PC-3 (cell line): ENCODE measurements at regions not wholly inside any gene's neighbourhood (a gene's known extent, or its start where the extent isn't known, plus 50 kb on each side); places are given as distances from the start of the nearest gene placed in this dataset.

ENCODE experiments used
- ATAC-seq: fragments of 200-7000 bp; cut with Tn5 transposase; 2 replicates; pipeline ENCODE4 v1.9.1; 2020; ENCODE audit warnings: mild to moderate bottlenecking, moderate library complexity
- BruUV-seq: library from RNA; stranded (reverse); fragments of 400-500 nt; replicated peaks from 2 replicates; lab custom pipeline; 2021; lab: Mats Ljungman, UMichigan
- CTCF ChIA-PET: fragments of 300-600 bp; sonication (Branson Sonifier 250); formaldehyde crosslinking; loops from one replicate; lab custom pipeline; 2022; ENCODE audit warnings: antibody characterized with exemption; lab: Charles Lee
- POLR2A ChIA-PET: fragments of 300-600 bp; sonication (Branson Sonifier 250); formaldehyde crosslinking; loops from one replicate; lab custom pipeline; 2022; ENCODE audit warnings: antibody characterized with exemption; ENCODE audit not compliant: unreplicated experiment; lab: Charles Lee
- DNase-seq: peaks from one replicate; pipeline ENCODE4 v3.0.0-alpha.2; 2015
- H2AFZ ChIP-seq: fragments of 300-600 bp; sonication (generic); 2 replicates; pipeline ENCODE4 v1.6.0; 2016; ENCODE audit warnings: antibody characterized with exemption, low read length
- H3F3A ChIP-seq: fragments of 300-600 bp; sonication (generic); one replicate; pipeline ENCODE4 v1.6.0; 2017; ENCODE audit warnings: antibody characterized with exemption, low read length, control low read depth, mild to moderate bottlenecking; ENCODE audit not compliant: unreplicated experiment
- H3K27ac ChIP-seq: fragments of 300-600 bp; sonication (generic); 2 replicates; pipeline ENCODE4 v1.5.1; 2016; ENCODE audit warnings: mild to moderate bottlenecking, low read length
- H3K27me3 ChIP-seq: fragments of 300-600 bp; sonication (generic); 2 replicates; pipeline ENCODE4 v1.6.1; 2016; ENCODE audit warnings: low read length, mixed read lengths
- H3K36me3 ChIP-seq: fragments of 300-600 bp; sonication (generic); 2 replicates; pipeline ENCODE4 v1.6.1; 2016; ENCODE audit warnings: low read depth, mixed run types, low read length, mixed read lengths
- H3K4me1 ChIP-seq: fragments of 300-600 bp; sonication (generic); 2 replicates; pipeline ENCODE4 v1.5.1; 2016; ENCODE audit warnings: low read length; ENCODE audit not compliant: insufficient read depth
- H3K4me2 ChIP-seq: fragments of 300-600 bp; sonication (generic); 2 replicates; pipeline ENCODE4 v1.6.0; 2016; ENCODE audit warnings: low read length
- H3K4me3 ChIP-seq: fragments of 300-600 bp; sonication (generic); 2 replicates; pipeline ENCODE4 v1.5.1; 2016; ENCODE audit warnings: mild to moderate bottlenecking, low read length, mixed read lengths
- H3K79me2 ChIP-seq: fragments of 300-600 bp; sonication (generic); 2 replicates; pipeline ENCODE4 v1.6.1; 2017; ENCODE audit warnings: low read length, mixed read lengths
- H3K9ac ChIP-seq: fragments of 300-600 bp; sonication (generic); 2 replicates; pipeline ENCODE4 v1.6.0; 2016; ENCODE audit warnings: mild to moderate bottlenecking, low read length
- H3K9me2 ChIP-seq: fragments of 300-600 bp; sonication (generic); replicated peaks from 2 replicates; pipeline ENCODE4 v1.6.1; 2016; ENCODE audit warnings: mixed run types, low read length, mixed read lengths
- H3K9me3 ChIP-seq: fragments of 300-600 bp; sonication (generic); 2 replicates; pipeline ENCODE4 v1.6.1; 2016; ENCODE audit warnings: low read length, mixed read lengths
- H4K20me1 ChIP-seq: fragments of 300-600 bp; sonication (generic); 2 replicates; pipeline ENCODE4 v1.6.1; 2016; ENCODE audit warnings: low read length, mixed read lengths
- CTCF ChIP-seq: fragments of 300-600 bp; sonication (generic); conservative IDR thresholded peaks from 2 replicates; pipeline ENCODE4 v1.5.1; 2017; ENCODE audit warnings: antibody characterized with exemption, low read depth, mild to moderate bottlenecking, low read length
- EZH2 ChIP-seq: fragments of 300-600 bp; sonication (generic); IDR thresholded peaks from one replicate; pipeline ENCODE4 v1.6.1; 2017; ENCODE audit warnings: antibody characterized with exemption, mild to moderate bottlenecking, low read length; ENCODE audit not compliant: unreplicated experiment
- EZH2phosphoT487 ChIP-seq: fragments of 300-600 bp; sonication (generic); IDR thresholded peaks from 2 replicates; pipeline ENCODE4 v1.6.1; 2018; ENCODE audit warnings: mild to moderate bottlenecking, antibody characterized with exemption, low read length, borderline replicate concordance
- intact Hi-C: fragments of 100-400 bp; cut with micrococcal nuclease; formaldehyde crosslinking; loops from 2 replicates; pipeline ENCODE4 v1.9.0; 2023

GRCh38 chr15:93570527-93570926, 481.5 kb upstream of the RGMA start:
- H3F3A ChIP-seq = no peaks in the 10 kb centered on the region
- H3K9ac ChIP-seq = no peak overlapping the region
- no peaks in the 10 kb centered on the region for H3K9me2 ChIP-seq
- ATAC-seq (no peak), DNase-seq (no peak)
- H3K4me2 ChIP-seq = no peak overlapping the region
- no peaks in the 10 kb centered on the region for H3K79me2 ChIP-seq
- H4K20me1 ChIP-seq = no peaks in the 10 kb centered on the region
- intact Hi-C loops = no loop called here
- no peak for TF ChIP-seq EZH2
- no peak for TF ChIP-seq EZH2phosphoT487
- TF ChIP-seq CTCF = no peak
- H2AFZ ChIP-seq = no peak overlapping the region
- no TSS peak for BruUV-seq
- CTCF ChIA-PET = no interaction called here
- H3K9me3 ChIP-seq = no peaks in the 10 kb centered on the region
- POLR2A ChIA-PET = no interaction called here
- no peaks in the 10 kb centered on the region for H3K4me1 ChIP-seq
- H3K36me3 ChIP-seq = no peaks in the 10 kb centered on the region
- H3K27me3 ChIP-seq = no peaks in the 10 kb centered on the region
- H3K4me3 ChIP-seq = no peak overlapping the region
- H3K27ac ChIP-seq = no peak overlapping the region

GRCh38 chr15:93566762-93567161, 477.8 kb upstream of the RGMA start:
- no peak for DNase-seq
- H3K4me3 ChIP-seq = no peak overlapping the region
- no peaks in the 10 kb centered on the region for H3F3A ChIP-seq
- TF ChIP-seq CTCF (no peak), EZH2phosphoT487 (no peak), EZH2 (no peak)
- peaks cover 6% of the 10 kb centered on the region; the same call in 1 of the 2 replicates for H3K27me3 ChIP-seq
- ChIA-PET POLR2A (no interaction called here), CTCF (no interaction called here)
- no peaks in the 10 kb centered on the region for H3K36me3 ChIP-seq
- H2AFZ ChIP-seq = no peak overlapping the region
- no peak overlapping the region for H3K4me2 ChIP-seq
- no peak overlapping the region for H3K27ac ChIP-seq
- H3K9me2 ChIP-seq = no peaks in the 10 kb centered on the region
- ATAC-seq = no peak
- no peaks in the 10 kb centered on the region for H3K9me3 ChIP-seq
- no TSS peak for BruUV-seq
- no peak overlapping the region for H3K9ac ChIP-seq
- no peaks in the 10 kb centered on the region for H4K20me1 ChIP-seq
- no peaks in the 10 kb centered on the region for H3K79me2 ChIP-seq
- no peaks in the 10 kb centered on the region for H3K4me1 ChIP-seq
- intact Hi-C loops = no loop called here

GRCh38 chr15:93565201-93565600, 476.2 kb upstream of the RGMA start:
- no peak for ATAC-seq
- intact Hi-C loops = no loop called here
- POLR2A ChIA-PET = no interaction called here
- Histone ChIP-seq H2AFZ (no peak overlapping the region), H3K9me2 (no peaks in the 10 kb centered on the region), H3K4me1 (no peaks in the 10 kb centered on the region), H3K27ac (no peak overlapping the region), H3K4me3 (no peak overlapping the region), H3F3A (no peaks in the 10 kb centered on the region), H3K9me3 (no peaks in the 10 kb centered on the region), H3K4me2 (no peak overlapping the region), H4K20me1 (no peaks in the 10 kb centered on the region), H3K9ac (no peak overlapping the region), H3K36me3 (no peaks in the 10 kb centered on the region), H3K27me3 (peaks cover 6% of the 10 kb centered on the region; the same call in 1 of the 2 replicates), H3K79me2 (no peaks in the 10 kb centered on the region)
- no TSS peak for BruUV-seq
- DNase-seq = no peak
- CTCF ChIA-PET = no interaction called here
- TF ChIP-seq CTCF = no peak
- TF ChIP-seq EZH2phosphoT487 = no peak
